ENCODE measurements at regions not wholly inside any gene's neighbourhood (a gene's known extent, or its start where the extent isn't known, plus 50 kb on each side); places are given as distances from the start of the nearest gene placed in this dataset.

DNA sequence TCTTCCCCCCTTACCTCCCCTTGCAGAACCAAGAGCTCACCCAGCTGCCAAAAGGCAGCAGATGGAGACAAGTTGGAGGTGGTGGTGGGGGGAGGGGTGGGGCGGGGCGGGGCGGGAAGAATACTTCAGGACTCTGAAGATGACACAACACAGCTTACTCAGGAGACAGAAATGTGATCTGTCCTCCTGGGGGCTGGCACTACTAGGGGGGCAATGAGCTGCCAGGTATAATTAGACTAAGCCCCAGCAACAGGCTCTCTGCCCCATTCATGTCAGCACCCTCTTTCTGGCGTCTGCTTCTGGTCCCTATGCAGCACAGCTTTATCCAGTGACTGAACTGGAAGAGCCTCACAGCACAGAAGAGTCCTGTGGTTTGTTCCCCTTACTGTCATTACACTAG, 407.0 kb downstream of the MED13L start:
- TF ChIP-seq TAF1 (IDR thresholded peaks at IDR 0.05; ENCODE audit: low read depth, low read length) (no peak), CHD1 (IDR thresholded peaks at IDR 0.05; ENCODE audit: low read depth, low read length) (no peak), BRCA1 (IDR thresholded peaks at IDR 0.05; ENCODE audit: low read depth, low read length) (no peak), ZNF274 (IDR thresholded peaks at IDR 0.05; ENCODE audit: borderline replicate concordance, extremely low read depth, low read length) (no peak), CEBPB (IDR thresholded peaks at IDR 0.05; ENCODE audit: low read depth, low read length) (no peak), SP4 (IDR thresholded peaks at IDR 0.05; ENCODE audit: low read length) (no peak), KDM1A (IDR thresholded peaks at IDR 0.05; ENCODE audit: borderline replicate concordance, low read length) (no peak), CTCF (IDR thresholded peaks at IDR 0.05; ENCODE audit: control extremely low read depth in 1 of 3, insufficient read depth in 1 of 3, low read depth in 1 of 3, low read length in 3 of 3) (no peak), RAD21 (IDR thresholded peaks at IDR 0.05 in 1 of 2, conservative IDR thresholded peaks at IDR 0.05 in 1 of 2; ENCODE audit: low read depth in 2 of 2, low read length in 2 of 2) (no peak), EZH2 (IDR thresholded peaks at IDR 0.05; ENCODE audit: low read depth, low read length, severe bottlenecking) (no peak)

Data from H1 (cell line).